C4-2B (cell line): ENCODE measurements at regions not wholly inside any gene's neighbourhood (a gene's known extent, or its start where the extent isn't known, plus 50 kb on each side); places are given as distances from the start of the nearest gene placed in this dataset.

ENCODE experiments used
- CTCF ChIP-seq: fragments of 450-650 bp; conservative IDR thresholded peaks from 2 replicates; pipeline ENCODE4 v1.5.1; 2017; ENCODE audit warnings: mild to moderate bottlenecking
- ZFX ChIP-seq: fragments of 450-650 bp; IDR thresholded peaks from 2 replicates; pipeline ENCODE4 v1.6.1; 2017

DNA sequence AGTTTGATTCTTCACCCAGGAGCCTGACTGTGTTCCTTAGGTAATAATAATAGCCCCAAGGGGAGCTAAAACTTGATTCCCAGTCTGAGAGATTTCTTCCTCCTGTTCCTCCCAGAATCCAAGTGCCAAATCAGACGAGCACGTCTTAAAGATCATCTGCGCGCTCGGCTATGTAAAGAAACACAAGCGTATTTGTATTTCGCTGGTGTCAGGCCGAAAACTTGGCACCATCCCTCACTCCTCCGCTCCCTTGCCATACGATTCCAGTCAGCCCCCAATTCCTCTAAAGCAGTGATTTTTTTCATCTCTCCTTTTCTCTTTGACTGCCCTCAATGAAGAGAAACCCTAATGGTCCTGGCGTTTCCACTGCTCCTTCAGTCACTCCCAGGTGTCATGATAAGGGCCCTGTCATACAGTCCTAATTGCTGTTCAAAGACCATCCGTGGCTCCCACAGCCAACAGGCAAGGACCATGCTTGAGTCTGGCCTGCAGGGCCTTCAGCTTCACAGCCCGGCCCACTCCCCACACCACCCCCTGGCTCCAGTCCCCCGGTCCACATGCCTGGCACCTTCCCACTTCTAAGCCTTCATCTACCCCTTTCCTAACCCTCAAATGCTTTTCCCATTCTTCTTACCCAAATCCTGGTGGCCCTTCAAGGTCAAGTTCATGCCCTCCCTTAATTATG, 130.8 kb upstream of the ID2 start:
- no peak for TF ChIP-seq CTCF
- TF ChIP-seq ZFX: no peak
